ENCODE measurements at regions not wholly inside any gene's neighbourhood (a gene's known extent, or its start where the extent isn't known, plus 50 kb on each side); places are given as distances from the start of the nearest gene placed in this dataset.

DNA sequence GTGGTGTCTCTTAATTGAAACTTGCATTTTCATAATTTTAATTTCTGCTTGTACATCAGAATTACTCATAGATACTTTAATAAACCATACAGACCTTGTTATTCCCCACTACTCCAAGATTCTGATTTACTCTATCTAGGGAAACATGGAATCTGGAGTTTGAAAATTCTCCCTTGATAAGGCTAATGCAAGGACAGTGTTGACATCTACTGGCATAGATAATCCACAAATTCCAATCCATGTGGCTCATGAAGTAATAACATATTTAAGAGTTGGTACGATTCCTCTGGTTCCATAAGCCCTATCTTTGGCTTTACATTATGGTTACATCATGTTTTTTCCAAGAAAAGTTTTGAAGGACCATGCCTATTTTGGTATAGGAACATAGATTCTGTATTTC lies 759.2 kb downstream of the TLR4 start:
- H3K79me2 ChIP-seq (ENCODE audit: control insufficient read depth, insufficient read depth, low read length), result no peaks in the 10 kb centered on the region
- TF ChIP-seq, protein P1, sequence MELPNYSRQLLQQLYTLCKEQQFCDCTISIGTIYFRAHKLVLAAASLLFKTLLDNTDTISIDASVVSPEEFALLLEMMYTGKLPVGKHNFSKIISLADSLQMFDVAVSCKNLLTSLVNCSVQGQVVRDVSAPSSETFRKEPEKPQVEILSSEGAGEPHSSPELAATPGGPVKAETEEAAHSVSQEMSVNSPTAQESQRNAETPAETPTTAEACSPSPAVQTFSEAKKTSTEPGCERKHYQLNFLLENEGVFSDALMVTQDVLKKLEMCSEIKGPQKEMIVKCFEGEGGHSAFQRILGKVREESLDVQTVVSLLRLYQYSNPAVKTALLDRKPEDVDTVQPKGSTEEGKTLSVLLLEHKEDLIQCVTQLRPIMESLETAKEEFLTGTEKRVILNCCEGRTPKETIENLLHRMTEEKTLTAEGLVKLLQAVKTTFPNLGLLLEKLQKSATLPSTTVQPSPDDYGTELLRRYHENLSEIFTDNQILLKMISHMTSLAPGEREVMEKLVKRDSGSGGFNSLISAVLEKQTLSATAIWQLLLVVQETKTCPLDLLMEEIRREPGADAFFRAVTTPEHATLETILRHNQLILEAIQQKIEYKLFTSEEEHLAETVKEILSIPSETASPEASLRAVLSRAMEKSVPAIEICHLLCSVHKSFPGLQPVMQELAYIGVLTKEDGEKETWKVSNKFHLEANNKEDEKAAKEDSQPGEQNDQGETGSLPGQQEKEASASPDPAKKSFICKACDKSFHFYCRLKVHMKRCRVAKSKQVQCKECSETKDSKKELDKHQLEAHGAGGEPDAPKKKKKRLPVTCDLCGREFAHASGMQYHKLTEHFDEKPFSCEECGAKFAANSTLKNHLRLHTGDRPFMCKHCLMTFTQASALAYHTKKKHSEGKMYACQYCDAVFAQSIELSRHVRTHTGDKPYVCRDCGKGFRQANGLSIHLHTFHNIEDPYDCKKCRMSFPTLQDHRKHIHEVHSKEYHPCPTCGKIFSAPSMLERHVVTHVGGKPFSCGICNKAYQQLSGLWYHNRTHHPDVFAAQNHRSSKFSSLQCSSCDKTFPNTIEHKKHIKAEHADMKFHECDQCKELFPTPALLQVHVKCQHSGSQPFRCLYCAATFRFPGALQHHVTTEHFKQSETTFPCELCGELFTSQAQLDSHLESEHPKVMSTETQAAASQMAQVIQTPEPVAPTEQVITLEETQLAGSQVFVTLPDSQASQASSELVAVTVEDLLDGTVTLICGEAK (IDR thresholded peaks at IDR 0.05; ENCODE audit: borderline replicate concordance), result no peak
- TF ChIP-seq, protein P2, sequence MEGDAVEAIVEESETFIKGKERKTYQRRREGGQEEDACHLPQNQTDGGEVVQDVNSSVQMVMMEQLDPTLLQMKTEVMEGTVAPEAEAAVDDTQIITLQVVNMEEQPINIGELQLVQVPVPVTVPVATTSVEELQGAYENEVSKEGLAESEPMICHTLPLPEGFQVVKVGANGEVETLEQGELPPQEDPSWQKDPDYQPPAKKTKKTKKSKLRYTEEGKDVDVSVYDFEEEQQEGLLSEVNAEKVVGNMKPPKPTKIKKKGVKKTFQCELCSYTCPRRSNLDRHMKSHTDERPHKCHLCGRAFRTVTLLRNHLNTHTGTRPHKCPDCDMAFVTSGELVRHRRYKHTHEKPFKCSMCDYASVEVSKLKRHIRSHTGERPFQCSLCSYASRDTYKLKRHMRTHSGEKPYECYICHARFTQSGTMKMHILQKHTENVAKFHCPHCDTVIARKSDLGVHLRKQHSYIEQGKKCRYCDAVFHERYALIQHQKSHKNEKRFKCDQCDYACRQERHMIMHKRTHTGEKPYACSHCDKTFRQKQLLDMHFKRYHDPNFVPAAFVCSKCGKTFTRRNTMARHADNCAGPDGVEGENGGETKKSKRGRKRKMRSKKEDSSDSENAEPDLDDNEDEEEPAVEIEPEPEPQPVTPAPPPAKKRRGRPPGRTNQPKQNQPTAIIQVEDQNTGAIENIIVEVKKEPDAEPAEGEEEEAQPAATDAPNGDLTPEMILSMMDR (IDR thresholded peaks at IDR 0.05 in 2 of 3, conservative IDR thresholded peaks at IDR 0.05 in 1 of 3; ENCODE audit: control insufficient read depth in 2 of 3, extremely low read depth in 1 of 3, insufficient read depth in 1 of 3, low read depth in 3 of 3, low read length in 3 of 3), result no peak
- TF ChIP-seq IKZF2 (IDR thresholded peaks at IDR 0.05), result no peak
- TF ChIP-seq, protein P3, sequence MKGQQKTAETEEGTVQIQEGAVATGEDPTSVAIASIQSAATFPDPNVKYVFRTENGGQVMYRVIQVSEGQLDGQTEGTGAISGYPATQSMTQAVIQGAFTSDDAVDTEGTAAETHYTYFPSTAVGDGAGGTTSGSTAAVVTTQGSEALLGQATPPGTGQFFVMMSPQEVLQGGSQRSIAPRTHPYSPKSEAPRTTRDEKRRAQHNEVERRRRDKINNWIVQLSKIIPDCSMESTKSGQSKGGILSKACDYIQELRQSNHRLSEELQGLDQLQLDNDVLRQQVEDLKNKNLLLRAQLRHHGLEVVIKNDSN (IDR thresholded peaks at IDR 0.05; ENCODE audit: borderline replicate concordance, extremely low read length, insufficient read depth, low read depth, low read length), result no peak
- TF ChIP-seq WRNIP1 (IDR thresholded peaks at IDR 0.05; ENCODE audit: borderline replicate concordance, low read depth, low read length), result no peak
- TF ChIP-seq PAX8 (IDR thresholded peaks at IDR 0.05), result no peak
- TF ChIP-seq ZNF207 (IDR thresholded peaks at IDR 0.05; ENCODE audit: borderline replicate concordance), result no peak
- no peak for TF ChIP-seq NFYA (IDR thresholded peaks at IDR 0.05; ENCODE audit: borderline replicate concordance, low read depth, low read length)
- no peak for TF ChIP-seq EZH2 (IDR thresholded peaks at IDR 0.05; ENCODE audit: borderline replicate concordance, control insufficient read depth, low read depth, low read length)
- no peak for TF ChIP-seq CREB1 (IDR thresholded peaks at IDR 0.05; ENCODE audit: low read depth)
- TF ChIP-seq CREM (IDR thresholded peaks at IDR 0.05; ENCODE audit: low read depth), result no peak
- no peak for TF ChIP-seq CHD4 (IDR thresholded peaks at IDR 0.05)
- no peak for TF ChIP-seq NR2F1 (conservative IDR thresholded peaks at IDR 0.05)
- no peak for TF ChIP-seq MTA3 (IDR thresholded peaks at IDR 0.05; ENCODE audit: borderline replicate concordance, low read length)
- no peak overlapping the region for H3K27ac ChIP-seq (ENCODE audit: control insufficient read depth, insufficient read depth)
- DNase-seq (ENCODE audit: low read depth, low spot score) (no peak), FAIRE-seq (no peak), ATAC-seq (no peak)
- no peaks in the 10 kb centered on the region for H3K4me1 ChIP-seq (ENCODE audit: control insufficient read depth, insufficient read depth, low read length)
- H3K4me3 ChIP-seq, result no peak overlapping the region
- RAD21 ChIA-PET (ENCODE audit: unreplicated experiment), result no interaction called here
- BruUV-seq (replicated peaks), result no TSS peak
- no peaks in the 10 kb centered on the region for H3K9me3 ChIP-seq (replicated peaks; ENCODE audit: control insufficient read depth, insufficient read depth, low read length)
- no peaks in the 10 kb centered on the region for H3K27me3 ChIP-seq (replicated peaks in 1 of 2; ENCODE audit: control insufficient read depth in 2 of 2, insufficient read depth in 2 of 2, low read length in 1 of 2)
- CTCF ChIA-PET, result no interaction called here
- no peaks in the 10 kb centered on the region for H4K20me1 ChIP-seq (ENCODE audit: control insufficient read depth, insufficient read depth)
- in situ Hi-C loops (cut with MboI), result no loop called here
- H3K4me2 ChIP-seq (ENCODE audit: control insufficient read depth, insufficient read depth), result no peak overlapping the region
- intact Hi-C loops (cut with micrococcal nuclease; ENCODE audit: unreplicated experiment), result no loop called here
- H3K36me3 ChIP-seq (ENCODE audit: control insufficient read depth in 2 of 2, insufficient read depth in 2 of 2, low read length in 1 of 2), result no peaks in the 10 kb centered on the region
- POLR2A ChIA-PET, result no interaction called here
- no peak overlapping the region for H2AFZ ChIP-seq (ENCODE audit: control insufficient read depth, low read depth, low read length)
- H3K9ac ChIP-seq (ENCODE audit: control insufficient read depth, insufficient read depth, low read length), result no peak overlapping the region
- WGBS (ENCODE audit: insufficient coverage, insufficient replicate concordance, low lambda C conversion rate, missing lambda C conversion rate), result 6% methylated on average over 1 of the region's 1 CpG
- SMC1A ChIA-PET (ENCODE audit: uncharacterized antibody, unreplicated experiment), result no interaction called here

Data from GM12878 (cell line).